Ovary (tissue), 3 donors: ENCODE measurements at regions not wholly inside any gene's neighbourhood (a gene's known extent, or its start where the extent isn't known, plus 50 kb on each side); places are given as distances from the start of the nearest gene placed in this dataset.

Experiments
- EP300 ChIP-seq: sonication (generic); formaldehyde crosslinking; IDR thresholded peaks from one replicate; pipeline ENCODE4 v1.6.1; 2017; ENCODE audit warnings: antibody characterized with exemption
- TF ChIP-seq, protein P1 (sequence below), 3 donors: fragments of 450-650 bp in 2 of 3; fragments of 200-600 bp in 1 of 3; IDR thresholded peaks; one replicate each; pipeline versions ENCODE4 v1.5.1 to v1.8.0; 2016 to 2022; ENCODE audit warnings: antibody characterized with exemption in 3 of 3, mild to moderate bottlenecking in 1 of 3
- donor health status: DM: no; HTN: no; CAD: no.

DNA sequence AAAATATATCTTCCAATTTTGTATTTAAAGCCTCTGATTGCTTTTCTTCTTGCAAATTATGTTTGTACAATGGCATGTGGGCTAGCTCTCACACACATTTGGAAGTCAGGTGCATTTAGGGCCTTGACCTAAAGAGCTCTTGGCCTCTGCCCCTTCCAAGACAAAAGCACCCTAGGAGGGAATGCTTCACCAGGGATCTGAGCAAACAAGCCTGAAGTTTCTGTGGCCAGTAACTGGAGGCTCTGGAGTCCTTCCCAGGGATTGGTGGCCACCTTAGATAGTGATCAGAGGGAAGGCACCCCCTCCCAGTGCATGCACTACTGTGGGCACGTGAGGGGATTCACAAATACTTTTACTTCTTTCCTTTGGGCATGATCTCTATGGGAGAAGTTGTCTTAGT is 60.3 kb upstream of the DIPK2B start:
- TF ChIP-seq, protein P1, sequence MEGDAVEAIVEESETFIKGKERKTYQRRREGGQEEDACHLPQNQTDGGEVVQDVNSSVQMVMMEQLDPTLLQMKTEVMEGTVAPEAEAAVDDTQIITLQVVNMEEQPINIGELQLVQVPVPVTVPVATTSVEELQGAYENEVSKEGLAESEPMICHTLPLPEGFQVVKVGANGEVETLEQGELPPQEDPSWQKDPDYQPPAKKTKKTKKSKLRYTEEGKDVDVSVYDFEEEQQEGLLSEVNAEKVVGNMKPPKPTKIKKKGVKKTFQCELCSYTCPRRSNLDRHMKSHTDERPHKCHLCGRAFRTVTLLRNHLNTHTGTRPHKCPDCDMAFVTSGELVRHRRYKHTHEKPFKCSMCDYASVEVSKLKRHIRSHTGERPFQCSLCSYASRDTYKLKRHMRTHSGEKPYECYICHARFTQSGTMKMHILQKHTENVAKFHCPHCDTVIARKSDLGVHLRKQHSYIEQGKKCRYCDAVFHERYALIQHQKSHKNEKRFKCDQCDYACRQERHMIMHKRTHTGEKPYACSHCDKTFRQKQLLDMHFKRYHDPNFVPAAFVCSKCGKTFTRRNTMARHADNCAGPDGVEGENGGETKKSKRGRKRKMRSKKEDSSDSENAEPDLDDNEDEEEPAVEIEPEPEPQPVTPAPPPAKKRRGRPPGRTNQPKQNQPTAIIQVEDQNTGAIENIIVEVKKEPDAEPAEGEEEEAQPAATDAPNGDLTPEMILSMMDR (IDR thresholded peaks at IDR 0.05): no peak
- no peak for TF ChIP-seq EP300
